SU-DHL-6 (cell line): ENCODE measurements at regions not wholly inside any gene's neighbourhood (a gene's known extent, or its start where the extent isn't known, plus 50 kb on each side); places are given as distances from the start of the nearest gene placed in this dataset.

ENCODE experiments used
- H2AFZ ChIP-seq: fragments of 200-600 bp; sonication (generic); 2 replicates; pipeline ENCODE4 v1.6.1; 2014; ENCODE audit warnings: low read depth, mild to moderate bottlenecking, moderate library complexity, mixed read lengths, antibody characterized with exemption, low read length; ENCODE audit not compliant: severe bottlenecking
- H3F3A ChIP-seq: fragments of 200-600 bp; shearing (Covaris generic); 2 replicates; pipeline ENCODE4 v1.6.0; 2016; ENCODE audit warnings: antibody characterized with exemption, mild to moderate bottlenecking; ENCODE audit not compliant: insufficient read depth
- H3K27ac ChIP-seq: fragments of 200-600 bp; sonication (generic); 2 replicates; pipeline ENCODE4 v1.5.1; 2016; ENCODE audit warnings: low read depth, mild to moderate bottlenecking, low read length, moderate library complexity, mixed read lengths
- H3K27me3 ChIP-seq: fragments of 200-600 bp; sonication (generic), shearing (Covaris generic); 2 replicates; pipeline ENCODE4 v1.6.0; 2014; ENCODE audit warnings: mild to moderate bottlenecking, low read length
- H3K36me3 ChIP-seq: fragments of 200-600 bp; sonication (generic); 2 replicates; pipeline ENCODE4 v1.6.1; 2014; ENCODE audit warnings: mild to moderate bottlenecking, low read length, mixed read lengths
- H3K4me2 ChIP-seq: fragments of 300-600, 200-600 bp; shearing (Covaris generic), sonication (generic); 2 replicates; pipeline ENCODE4 v1.6.0; 2014; ENCODE audit warnings: low read length, low read depth, mild to moderate bottlenecking; ENCODE audit not compliant: poor library complexity, severe bottlenecking
- H3K4me3 ChIP-seq: fragments of 200-600 bp; sonication (generic); 2 replicates; pipeline ENCODE4 v1.5.1; 2014; ENCODE audit warnings: antibody characterized with exemption, low read length, mild to moderate bottlenecking, mixed read lengths; ENCODE audit not compliant: insufficient read depth, poor library complexity, severe bottlenecking
- H3K79me2 ChIP-seq: fragments of 200-600 bp; sonication (generic); 2 replicates; pipeline ENCODE4 v1.6.1; 2014; ENCODE audit warnings: mild to moderate bottlenecking, low read length, moderate library complexity; ENCODE audit not compliant: insufficient read depth
- H3K9ac ChIP-seq: fragments of 200-600 bp; sonication (generic); 2 replicates; pipeline ENCODE4 v1.7.0; 2014; ENCODE audit warnings: mild to moderate bottlenecking, low read length
- H3K9me2 ChIP-seq: fragments of 200-600 bp; sonication (generic); replicated peaks from 2 replicates; pipeline ENCODE4 v1.6.1; 2014; ENCODE audit warnings: low read length; ENCODE audit not compliant: insufficient read depth
- H3K9me3 ChIP-seq: fragments of 200-600 bp; sonication (generic); 2 replicates; pipeline ENCODE4 v1.6.1; 2014; ENCODE audit warnings: low read length, mixed read lengths; ENCODE audit not compliant: insufficient read depth
- H4K20me1 ChIP-seq: fragments of 200-600 bp; sonication (generic); 2 replicates; pipeline ENCODE4 v1.6.1; 2014; ENCODE audit warnings: low read depth, mild to moderate bottlenecking, antibody characterized with exemption, low read length, moderate library complexity, mixed read lengths
- CTCF ChIP-seq: fragments of 200-600 bp; sonication (generic); IDR thresholded peaks from one replicate; pipeline ENCODE4 v1.5.1; 2017; ENCODE audit warnings: antibody characterized with exemption, mild to moderate bottlenecking, low read length, moderate library complexity; ENCODE audit not compliant: insufficient read depth, poor library complexity, severe bottlenecking
- EZH2phosphoT487 ChIP-seq: fragments of 200-600 bp; sonication (generic), shearing (Covaris generic); conservative IDR thresholded peaks from 2 replicates; pipeline ENCODE4 v1.6.1; 2018; ENCODE audit warnings: mild to moderate bottlenecking, antibody characterized with exemption, low read length, moderate library complexity, mixed read lengths

- Histone ChIP-seq H3K36me3 (no peaks in the 10 kb centered on the region), H3K9ac (no peak overlapping the region), H3K9me3 (no peaks in the 10 kb centered on the region), H4K20me1 (no peaks in the 10 kb centered on the region), H3K4me3 (no peak overlapping the region), H3K4me2 (no peak overlapping the region), H2AFZ (no peak overlapping the region), H3K27me3 (no peaks in the 10 kb centered on the region), H3K27ac (no peak overlapping the region), H3K9me2 (no peaks in the 10 kb centered on the region), H3K79me2 (no peaks in the 10 kb centered on the region), H3F3A (no peaks in the 10 kb centered on the region)
- TF ChIP-seq CTCF = no peak
- no peak for TF ChIP-seq EZH2phosphoT487
These were observed 78.7 kb upstream of the FAM20A start for GRCh38 chr17:68679882-68680281.

- no peak overlapping the region for H3K4me2 ChIP-seq
- H3K27me3 ChIP-seq = no peaks in the 10 kb centered on the region
- H3K27ac ChIP-seq = no peak overlapping the region
- H3K9ac ChIP-seq = no peak overlapping the region
- H3K36me3 ChIP-seq = no peaks in the 10 kb centered on the region
- H3F3A ChIP-seq = no peaks in the 10 kb centered on the region
- no peaks in the 10 kb centered on the region for H3K79me2 ChIP-seq
- H3K4me3 ChIP-seq = no peak overlapping the region
- no peaks in the 10 kb centered on the region for H3K9me3 ChIP-seq
- no peak overlapping the region for H2AFZ ChIP-seq
- no peaks in the 10 kb centered on the region for H3K9me2 ChIP-seq
- TF ChIP-seq EZH2phosphoT487 (no peak), CTCF (no peak)
- H4K20me1 ChIP-seq = no peaks in the 10 kb centered on the region
These were observed 75.7 kb upstream of the FAM20A start for GRCh38 chr17:68676856-68677255.

GRCh38 chr17:68675723-68676122 lies 74.6 kb upstream of the FAM20A start:
- H3K9ac ChIP-seq = no peak overlapping the region
- H3K4me3 ChIP-seq = no peak overlapping the region
- H3K9me2 ChIP-seq = no peaks in the 10 kb centered on the region
- H2AFZ ChIP-seq = no peak overlapping the region
- H3F3A ChIP-seq = no peaks in the 10 kb centered on the region
- H3K79me2 ChIP-seq = no peaks in the 10 kb centered on the region
- H3K36me3 ChIP-seq = no peaks in the 10 kb centered on the region
- no peak overlapping the region for H3K27ac ChIP-seq
- H3K4me2 ChIP-seq = no peak overlapping the region
- no peaks in the 10 kb centered on the region for H4K20me1 ChIP-seq
- no peaks in the 10 kb centered on the region for H3K27me3 ChIP-seq
- no peaks in the 10 kb centered on the region for H3K9me3 ChIP-seq
- TF ChIP-seq EZH2phosphoT487 (no peak), CTCF (no peak)
